ENCODE measurements at regions not wholly inside any gene's neighbourhood (a gene's known extent, or its start where the extent isn't known, plus 50 kb on each side); places are given as distances from the start of the nearest gene placed in this dataset.

DNA sequence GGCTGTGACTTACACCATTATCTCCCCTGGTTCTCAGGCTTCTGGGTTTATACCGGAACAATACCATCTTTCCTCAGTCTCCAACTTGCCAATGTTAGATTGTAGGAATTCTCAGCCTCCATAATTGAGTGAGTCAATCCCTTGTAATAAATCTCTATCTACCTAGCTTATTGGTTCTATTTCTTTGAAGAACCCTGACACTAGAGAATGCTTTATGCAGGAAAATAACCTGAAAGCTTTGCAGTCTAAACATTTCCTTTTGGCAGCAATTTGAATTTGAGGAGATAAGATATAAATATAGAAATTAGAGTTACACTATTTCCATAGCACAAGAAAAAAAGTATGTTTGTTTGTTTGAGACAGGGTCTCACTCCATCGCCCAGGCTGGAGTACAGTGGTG, 278.1 kb upstream of the CDH18 start:
- no peak for DNase-seq

DNA sequence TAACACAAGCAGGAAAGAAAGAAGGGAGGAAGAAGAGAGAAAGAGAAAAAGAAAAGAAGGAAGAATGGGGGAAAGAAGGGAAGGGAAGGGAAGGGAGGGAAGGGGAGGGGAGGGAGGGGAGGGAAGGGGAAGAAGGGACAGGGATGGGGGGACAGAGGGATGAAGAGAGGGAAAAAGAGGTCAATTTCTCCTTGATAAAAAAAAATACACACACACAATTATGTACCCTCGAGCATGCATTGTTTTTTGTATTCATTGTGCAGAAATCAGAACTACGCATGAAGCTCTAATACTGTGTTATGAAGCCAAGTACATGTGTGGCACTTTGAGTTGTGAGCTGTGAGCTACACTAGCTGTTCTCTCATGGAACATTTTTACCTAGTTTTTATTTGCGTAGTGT, 274.9 kb upstream of the CDH18 start:
- no peak for DNase-seq

DNA sequence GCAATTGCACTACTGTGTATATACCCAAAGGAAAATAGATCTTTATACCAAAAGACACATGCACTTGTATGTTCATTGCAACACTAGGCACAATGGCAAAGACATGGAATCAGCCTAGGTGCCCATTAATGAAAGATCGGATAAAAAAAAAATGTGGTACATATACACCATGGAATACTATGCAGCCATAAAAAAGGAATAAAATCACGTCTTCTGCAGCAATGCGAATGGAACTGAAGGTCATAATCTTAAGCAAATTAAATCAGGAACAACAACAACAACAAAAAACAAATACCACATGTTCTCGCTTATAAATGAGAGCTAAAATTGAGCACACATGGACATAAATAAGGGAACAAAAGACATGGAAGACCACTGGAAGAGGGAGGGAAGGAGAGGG, 266.7 kb upstream of the CDH18 start:
- DNase-seq = no peak

DNA sequence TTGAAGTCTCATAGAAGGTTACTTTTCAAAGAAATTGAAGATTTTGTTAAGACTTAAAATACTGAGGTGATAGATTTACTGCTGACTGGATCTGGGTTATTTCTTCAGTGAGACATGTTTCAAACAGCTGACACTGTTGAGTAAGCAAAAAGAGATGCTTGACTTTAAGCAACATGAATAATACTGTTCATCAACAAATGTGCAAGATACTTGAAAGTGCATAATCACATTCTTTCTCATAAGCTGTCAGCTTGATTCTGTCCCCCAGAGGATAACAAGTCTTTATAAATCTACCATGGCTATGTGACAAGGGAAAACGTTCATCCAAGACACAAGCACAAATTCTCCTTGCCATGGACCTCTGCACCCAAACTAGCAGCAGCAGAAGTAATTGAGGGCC, 260.1 kb upstream of the CDH18 start:
- DNase-seq = no peak

DNA sequence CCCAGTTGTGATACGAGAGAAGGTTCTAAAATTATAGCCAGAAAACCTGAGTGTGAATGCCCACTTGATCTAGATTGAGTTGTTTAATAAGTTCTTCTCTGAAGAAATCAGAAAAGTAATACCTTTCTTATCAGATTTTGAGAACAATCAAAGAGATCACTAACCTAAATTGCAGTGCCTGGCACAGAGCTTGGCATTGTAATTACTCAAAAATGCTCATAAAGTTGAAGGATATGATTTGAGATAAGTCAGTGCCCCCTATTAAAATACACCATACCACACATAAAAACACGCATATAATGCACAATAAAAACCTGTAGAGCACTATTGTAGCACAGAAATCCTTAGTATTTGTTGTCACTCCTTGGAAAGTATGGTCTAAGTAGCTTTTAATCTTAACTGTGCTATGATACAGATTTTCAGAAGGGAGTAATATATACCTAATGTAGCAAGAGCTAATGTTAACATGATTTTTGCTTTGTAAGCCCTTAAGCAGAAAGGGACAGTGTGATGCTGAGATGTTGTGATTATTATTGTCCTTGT, 257.5 kb upstream of the CDH18 start:
- DNase-seq = no peak

DNA sequence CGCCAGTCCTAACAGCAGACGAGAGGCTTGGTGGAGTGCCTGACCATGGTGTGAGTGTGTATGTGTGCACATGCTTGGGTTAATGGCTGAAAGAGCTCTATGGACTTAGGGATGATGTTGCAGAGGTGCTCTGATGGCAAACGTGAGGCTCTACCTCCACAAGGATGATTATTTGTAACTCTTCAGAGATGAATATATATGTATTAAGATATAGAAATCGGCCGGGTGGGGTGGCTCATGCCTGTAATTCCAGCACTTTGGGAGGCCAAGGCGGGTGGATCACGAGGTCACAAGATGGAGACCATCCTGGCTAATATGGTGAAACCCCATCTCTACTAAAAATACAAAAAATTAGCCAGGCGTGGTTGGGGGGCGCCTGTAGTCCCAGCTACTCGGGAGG, 253.4 kb upstream of the CDH18 start:
- DNase-seq = no peak

DNA sequence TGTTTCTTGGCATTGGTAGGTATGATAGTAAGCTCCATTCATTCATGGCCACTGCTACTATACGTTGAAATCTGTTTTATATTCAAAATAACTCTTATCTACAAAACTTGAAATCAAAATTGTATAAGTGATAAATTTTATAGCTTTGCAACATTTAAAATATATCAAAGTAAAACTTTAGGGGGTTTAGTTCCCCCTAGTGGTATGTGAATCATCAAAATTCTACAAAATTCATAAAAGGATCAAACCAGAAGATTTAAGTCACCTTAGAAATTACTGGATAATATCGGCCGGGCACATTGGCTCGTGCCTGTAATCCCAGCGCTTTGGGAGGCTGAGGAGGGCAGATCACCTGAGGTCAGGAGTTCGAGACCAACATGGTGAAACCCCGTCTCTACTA, 243.0 kb upstream of the CDH18 start:
- DNase-seq = peak in 1 of 2 experiments; percentile 22

DNA sequence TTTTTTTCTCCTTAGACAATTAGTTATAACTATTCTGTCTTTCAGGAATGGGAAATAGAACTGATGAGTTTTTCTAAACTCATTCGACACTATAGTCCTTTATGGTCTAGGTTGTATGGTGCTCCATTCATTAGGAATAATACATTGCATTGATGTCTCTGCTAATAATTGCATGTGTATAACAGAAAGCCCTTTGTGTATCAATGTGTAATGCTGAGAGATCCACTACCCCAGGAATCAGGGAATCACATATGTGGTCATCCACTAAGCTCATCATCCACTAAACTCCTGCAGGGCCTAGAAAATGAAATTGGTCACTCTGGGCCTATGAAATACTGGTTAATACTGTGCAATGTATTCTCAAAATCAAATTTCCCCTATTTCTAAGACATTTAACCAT, 242.0 kb upstream of the CDH18 start:
- no peak for DNase-seq

DNA sequence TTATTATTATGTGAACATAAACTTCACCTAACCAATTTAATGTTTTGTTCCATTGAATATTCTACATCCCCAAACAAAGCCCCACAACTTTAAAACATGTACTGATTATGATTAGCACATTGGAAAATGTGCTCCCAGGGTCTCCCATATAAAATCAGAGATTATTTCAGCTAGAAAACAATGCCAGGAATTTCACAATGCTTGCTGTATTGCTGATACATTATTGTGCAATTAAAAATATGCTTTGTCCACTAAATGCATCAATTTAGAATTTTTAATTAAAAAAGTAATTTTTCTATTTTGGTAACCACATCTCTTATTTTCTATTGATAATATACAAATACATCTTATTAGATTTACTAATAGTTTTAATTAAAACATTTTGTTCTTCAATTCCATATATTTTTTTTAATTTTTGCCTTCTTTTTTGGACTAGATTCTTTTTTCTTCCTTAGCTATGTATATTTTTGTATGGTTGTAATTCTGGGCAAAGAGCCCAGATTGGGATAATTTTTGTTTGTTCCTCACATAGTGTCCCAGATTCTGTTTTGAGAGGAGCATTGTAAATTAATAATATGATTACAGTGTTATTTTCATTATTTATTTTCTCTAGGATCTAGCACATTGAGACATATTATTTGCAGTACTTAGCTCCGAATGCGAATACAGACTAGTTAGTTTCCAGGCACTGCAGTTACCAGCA, 241.5 kb upstream of the CDH18 start:
- DNase-seq = no peak

DNA sequence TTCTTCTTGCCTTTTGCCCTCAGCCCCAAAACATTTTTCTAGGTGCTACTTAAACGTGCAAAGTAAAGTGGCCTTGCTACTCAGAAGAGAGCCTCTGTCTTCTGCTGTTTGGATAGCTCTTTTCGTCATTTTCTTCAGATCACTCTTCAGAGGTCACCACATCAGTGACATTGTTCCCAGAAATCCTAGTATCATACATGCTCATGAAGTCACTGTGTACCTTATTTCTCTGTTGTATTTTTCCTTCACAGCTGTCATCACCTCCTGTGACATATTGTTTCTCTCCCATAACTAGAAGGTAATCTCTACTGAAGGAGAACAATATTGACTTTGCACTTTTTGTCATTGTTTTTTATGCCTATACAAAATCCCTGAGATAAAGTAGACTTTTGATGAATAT, 237.0 kb upstream of the CDH18 start:
- no peak for DNase-seq

DNA sequence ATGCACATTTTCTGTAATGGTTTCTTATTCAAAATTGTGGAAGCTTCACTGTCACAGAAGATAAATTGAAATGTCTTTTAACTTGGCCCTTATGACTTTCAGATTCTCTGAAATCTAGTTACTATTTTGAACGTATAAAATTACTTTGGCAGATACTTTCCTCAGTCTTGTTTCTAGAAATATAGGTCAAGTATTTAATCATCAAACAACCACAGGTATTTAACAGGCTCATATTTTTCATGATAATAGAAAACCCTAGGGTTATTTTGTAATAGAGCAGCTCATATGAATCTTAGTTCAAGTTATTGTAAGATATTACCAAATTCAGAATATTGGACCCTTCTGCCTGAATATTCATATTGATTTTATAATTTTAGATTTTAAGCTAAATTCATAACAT, 236.0 kb upstream of the CDH18 start:
- no peak for DNase-seq

DNA sequence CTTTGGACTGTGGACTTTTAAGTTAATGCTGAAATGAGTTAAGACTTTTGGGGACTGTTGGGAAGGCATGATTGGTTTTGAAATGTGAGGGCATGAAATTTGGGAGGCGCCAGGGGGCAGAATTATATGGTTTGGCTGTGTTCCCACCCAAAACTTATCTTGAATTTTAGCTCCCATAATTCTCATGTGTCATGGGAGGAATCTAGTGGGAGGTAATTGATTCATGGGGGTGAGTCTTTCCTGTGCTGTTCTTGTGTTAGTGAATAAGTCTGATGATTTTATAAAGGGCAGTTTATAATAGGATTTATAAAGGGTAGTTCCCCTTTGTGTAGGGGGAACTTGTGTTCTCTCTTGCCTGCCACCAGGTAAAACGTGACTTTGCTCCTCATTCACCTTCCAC, 235.5 kb upstream of the CDH18 start:
- DNase-seq = no peak

DNA sequence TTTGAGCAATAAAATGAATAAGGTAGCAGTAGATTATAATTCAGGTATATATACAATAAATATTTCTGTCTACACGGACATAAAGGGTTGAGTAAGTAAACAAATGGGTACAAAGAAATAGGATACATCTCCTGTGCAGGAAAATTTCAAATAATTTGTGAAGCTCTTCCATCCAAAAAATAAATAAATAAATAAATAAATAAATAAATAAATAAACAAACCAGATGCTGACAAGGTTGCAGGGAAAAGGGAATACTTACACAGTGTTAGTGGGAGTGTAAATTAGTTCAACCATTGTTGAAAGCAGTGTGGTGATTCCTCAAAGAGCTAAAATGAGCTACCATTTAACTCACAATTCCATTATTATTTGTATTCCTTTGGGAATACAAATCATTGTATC, 227.3 kb upstream of the CDH18 start:
- no peak for DNase-seq

DNA sequence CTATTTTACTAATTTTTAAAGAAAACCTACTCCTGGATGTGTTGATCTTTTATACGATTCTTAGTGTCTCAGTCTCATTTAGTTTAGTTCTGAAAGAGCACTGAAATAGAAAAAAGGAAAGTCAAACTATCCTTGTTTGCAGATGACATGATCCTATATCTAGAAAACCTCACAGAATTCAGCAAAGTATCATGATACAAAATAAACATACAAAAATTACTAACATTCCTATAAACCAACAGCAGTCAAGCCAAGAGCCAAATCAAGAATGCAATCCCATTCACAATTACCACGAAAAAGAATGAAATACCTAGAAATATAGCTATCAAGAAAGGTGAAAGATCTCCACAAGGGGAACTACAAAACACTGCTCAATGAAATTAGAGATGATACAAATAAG, 225.8 kb upstream of the CDH18 start:
- DNase-seq = no peak

DNA sequence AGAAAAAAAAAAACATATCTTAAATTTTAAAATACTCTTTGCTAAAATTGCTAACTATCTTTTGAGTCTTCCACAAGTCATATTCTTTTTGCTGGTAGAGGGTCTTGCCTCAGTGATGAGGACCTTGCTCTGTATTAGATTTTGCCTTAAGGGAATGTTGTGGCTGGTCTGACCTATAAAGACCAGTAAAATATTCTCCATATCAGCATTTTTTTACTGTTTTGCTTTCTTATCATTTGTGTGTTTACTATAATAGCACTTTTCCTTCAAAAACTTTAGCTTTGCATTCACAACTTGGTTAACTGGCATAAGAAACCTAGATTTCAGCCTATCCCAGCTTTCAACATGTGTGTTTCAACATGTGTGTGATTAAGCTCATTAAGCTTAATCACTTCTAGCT, 224.7 kb upstream of the CDH18 start:
- no peak for DNase-seq

DNA sequence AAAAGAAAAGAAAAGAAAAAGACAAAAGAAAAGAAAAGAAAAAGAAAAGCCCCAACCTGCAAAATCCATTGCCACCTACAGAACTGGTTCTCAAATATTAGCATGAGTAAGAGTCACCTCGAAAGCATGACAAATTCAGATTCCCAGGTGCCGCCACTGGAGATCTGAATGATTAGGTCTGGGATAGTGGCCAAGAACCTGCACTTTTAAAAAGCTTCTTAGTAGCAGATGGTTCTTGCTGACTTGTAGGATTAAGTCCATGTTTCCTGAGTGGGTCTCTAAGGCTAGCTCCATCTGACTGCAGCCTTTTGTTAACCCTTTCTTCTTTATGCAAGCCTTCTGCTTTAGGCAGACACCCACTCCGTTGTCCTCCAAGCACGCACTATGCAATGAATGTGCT, 178.5 kb upstream of the CDH18 start:
- DNase-seq = no peak

DNA sequence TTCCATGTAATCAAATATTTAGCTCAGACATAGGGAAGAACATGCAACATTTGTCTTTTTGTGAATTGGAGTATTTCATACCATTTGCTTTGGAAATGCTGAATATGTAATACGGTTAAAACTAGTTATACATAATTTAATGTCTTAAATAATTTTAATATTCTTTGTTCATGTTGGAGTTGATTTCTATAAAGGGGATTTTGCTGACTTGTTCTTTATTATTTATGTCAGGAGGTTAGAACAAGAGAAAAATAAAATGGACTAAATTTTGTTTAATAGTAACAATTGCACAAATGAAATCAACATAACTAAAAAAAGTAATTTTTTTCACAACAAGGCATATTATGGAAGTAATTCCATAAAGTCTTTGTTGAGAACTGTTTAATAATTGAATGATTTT, 170.0 kb upstream of the CDH18 start:
- DNase-seq = no peak

DNA sequence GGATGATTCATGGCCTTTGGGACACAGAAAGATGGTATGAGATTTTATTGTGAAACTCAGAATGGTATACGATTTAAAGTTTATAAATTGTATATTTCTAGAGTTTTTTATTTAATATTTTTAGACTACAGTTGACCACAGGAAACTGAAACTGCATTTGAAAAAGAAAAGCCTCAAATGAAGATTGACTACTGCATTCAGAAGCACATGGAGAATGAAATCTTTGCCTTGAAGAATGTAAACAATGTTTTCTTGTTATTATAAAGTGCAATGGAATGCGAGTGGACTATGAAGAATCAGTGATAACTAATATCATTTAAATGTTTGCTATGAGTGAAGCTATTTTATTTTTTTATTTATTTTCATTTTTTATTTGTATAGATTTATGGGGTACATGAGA, 169.1 kb upstream of the CDH18 start:
- no peak for DNase-seq

DNA sequence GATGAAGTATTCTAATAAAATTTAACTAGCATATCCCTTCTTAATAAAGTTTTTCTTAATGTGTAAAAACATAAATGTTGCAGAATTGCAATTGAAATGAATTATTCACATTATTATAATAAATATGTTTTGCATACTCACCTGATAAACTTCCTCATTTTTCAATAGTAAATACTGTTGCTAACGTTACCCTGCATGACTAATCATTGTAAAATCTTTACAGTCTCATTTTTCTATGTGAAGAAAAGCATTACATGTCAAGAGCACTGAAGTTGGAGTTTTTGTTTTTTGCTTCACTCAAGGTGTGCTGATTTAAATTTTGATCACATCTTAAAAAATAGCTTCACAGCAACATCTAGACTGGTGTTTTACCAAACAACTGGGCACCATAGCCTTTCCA, 157.2 kb upstream of the CDH18 start:
- DNase-seq = no peak

DNA sequence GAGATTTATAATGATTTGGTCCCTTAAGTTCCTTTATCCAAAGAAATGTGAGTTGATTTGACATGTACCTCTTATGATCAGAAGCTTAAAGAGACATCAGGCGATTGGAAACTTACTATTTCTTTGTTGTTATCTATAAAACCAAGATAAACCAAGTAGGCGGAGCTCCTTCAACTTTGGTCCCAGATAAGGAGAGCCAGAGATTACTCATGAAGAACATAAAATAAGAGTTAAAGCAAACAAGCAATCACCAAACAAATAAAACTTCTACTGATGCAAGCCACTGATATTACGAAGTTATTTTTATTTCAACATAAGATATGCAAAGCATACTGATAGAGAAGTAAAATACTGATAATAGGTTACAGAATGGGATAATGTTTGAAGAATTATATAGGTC, 141.5 kb upstream of the CDH18 start:
- no peak for DNase-seq

DNA sequence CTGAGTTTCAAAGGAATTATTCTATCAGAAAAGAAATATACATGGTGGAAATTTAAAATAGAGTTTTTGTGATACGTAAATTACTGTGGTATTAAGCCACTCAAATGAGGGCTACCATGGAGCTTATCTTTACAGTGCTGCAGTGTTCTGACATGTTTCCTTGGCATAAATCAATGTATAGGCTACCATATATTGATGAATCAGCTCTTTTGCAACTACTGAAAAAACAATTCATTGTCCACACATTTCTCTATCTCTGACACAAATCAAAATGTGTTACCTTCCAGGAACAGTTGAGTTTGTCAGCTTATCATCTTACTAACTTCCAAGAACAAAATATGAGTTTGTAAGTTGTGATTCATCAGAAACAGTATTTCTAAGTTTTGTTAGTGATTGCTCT, 140.3 kb upstream of the CDH18 start:
- DNase-seq = no peak

DNA sequence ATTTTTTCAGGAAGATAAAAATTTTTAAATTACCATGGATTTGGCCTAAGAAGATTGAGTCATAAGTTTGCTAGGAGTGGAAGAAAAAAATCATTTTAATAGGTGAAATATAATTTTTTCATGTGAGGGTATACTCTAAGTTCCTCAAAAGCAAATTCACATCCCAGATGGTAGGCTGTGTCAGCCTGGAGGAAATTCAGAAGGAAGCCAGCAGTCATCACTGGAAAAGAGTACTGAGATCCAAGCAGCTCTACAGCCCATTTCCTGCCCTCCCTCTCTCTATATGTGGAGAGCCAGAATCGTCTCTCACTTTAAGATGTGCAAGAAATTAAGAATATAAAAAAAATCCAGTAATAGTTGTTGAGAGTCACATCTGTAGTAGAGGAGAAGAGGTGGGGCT, 126.5 kb upstream of the CDH18 start:
- no peak for DNase-seq

DNA sequence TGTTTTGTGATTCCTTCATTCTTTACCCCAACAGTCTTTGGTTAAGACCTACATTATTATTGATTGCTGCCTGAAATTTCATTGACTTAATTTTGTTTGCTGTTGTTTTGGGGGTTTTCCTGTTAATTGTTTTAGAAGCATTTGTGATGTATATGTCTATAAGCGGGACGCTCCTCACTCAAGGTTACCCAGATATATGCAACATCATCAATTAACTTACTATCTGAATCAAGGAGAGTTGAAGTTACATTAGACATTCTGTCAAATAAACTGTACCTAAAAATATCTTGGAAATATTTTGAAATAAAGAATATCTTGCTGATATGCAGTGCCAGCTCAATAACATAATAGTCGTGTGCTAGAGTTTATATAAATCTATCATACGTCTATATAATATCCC, 125.9 kb upstream of the CDH18 start:
- DNase-seq = no peak

DNA sequence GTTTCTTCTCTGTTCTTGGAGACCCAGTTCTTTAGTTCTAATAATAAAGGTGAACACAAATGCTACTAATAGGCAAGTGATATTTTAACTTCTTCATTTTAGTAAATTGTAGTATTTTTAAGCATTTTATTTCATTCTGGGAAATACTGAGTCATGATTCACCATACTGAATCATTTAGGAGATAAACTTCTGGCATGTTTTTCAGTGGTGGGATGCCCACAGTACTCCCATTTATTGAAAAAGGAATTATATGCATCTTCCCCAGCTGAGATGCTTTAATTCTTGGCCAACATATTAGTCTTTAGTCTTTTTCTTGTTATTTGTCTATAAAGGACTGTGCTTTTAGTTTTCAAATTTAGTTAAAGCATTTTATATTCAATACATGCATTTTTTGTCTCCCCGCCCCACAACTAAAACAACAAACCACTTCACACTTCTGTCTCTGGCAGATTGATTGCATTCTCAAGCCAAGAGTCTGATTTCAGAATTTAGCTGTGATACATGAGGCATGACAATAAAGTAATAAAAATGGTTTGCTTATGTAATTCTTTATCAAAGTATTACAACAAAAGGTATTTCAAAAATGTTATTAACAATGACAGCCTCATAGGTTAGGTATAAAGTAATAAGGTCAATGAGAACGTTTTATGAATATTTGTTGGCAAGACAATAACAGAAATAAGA, 125.2 kb upstream of the CDH18 start:
- DNase-seq = no peak

DNA sequence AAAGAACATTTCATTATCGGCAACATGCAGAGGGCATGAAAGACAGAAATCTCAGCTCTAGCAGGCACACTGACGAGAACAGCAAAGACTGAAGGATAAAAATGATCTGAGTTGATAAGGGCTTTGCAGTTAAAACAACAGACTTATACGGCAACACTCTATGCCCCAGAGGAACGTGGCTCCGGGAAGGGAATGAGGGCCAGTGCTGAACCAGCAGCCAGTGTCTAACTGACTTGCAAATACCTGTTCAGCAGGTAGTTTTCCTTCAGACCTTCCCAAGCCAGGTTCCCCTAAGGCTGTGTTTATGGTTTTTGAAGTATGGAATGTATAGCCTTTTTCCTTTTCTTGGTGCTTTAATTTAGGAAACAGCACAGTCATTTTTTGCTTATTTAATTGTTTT, 121.3 kb upstream of the CDH18 start:
- DNase-seq = no peak

Data from SW 1271 (cell line).